GM12873 (cell line): ENCODE measurements at regions not wholly inside any gene's neighbourhood (a gene's known extent, or its start where the extent isn't known, plus 50 kb on each side); places are given as distances from the start of the nearest gene placed in this dataset.

Source experiments
- TF ChIP-seq, protein P1 (sequence below): IDR thresholded peaks from 2 replicates; pipeline ENCODE4 v1.5.1; 2012; ENCODE audit warnings: low read depth, mild to moderate bottlenecking, moderate library complexity, low read length, control low read depth; ENCODE audit not compliant: insufficient read depth; ENCODE audit errors: missing control alignments

DNA sequence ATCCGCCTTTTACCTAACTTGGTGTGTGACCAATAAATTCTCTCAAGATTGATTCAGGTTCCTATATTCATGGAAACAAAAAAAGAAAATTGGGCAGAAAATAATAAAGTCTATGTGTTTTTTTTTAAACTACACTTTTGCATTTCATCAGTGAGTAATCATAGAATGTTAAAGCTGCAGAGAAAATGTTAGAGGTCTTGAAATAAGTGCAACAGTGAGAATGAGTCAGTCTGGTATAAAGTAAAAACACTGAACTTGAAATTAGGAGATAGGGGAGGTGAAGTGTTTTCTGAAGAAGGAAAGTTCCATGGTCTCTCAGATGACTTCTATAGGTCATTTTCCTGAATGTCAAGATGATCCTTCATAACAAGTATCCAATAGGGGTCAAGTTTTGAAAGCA, 202.6 kb upstream of the NRP1 start:
- TF ChIP-seq, protein P1, sequence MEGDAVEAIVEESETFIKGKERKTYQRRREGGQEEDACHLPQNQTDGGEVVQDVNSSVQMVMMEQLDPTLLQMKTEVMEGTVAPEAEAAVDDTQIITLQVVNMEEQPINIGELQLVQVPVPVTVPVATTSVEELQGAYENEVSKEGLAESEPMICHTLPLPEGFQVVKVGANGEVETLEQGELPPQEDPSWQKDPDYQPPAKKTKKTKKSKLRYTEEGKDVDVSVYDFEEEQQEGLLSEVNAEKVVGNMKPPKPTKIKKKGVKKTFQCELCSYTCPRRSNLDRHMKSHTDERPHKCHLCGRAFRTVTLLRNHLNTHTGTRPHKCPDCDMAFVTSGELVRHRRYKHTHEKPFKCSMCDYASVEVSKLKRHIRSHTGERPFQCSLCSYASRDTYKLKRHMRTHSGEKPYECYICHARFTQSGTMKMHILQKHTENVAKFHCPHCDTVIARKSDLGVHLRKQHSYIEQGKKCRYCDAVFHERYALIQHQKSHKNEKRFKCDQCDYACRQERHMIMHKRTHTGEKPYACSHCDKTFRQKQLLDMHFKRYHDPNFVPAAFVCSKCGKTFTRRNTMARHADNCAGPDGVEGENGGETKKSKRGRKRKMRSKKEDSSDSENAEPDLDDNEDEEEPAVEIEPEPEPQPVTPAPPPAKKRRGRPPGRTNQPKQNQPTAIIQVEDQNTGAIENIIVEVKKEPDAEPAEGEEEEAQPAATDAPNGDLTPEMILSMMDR: no peak

DNA sequence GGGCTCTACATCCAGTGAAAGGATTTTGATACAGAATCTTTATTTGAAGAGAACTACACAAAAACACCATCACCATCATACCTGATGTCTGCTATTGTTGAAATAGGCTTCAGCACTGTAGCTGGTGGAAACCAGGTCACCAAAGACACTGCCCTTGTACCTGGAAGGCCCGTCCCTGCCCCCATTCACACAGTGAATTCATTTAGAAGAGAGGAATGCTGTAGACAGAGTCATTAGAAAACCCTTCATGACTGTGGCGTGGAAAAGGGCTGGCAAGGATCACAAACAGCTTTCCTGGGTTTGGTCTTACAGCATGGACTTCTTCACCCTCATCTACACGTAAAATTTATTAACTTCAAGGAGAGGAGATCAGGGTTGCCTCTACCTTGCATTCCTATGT, 202.0 kb upstream of the NRP1 start:
- TF ChIP-seq, protein P1: no peak

- TF ChIP-seq, protein P1: no peak
Measured at GRCh38 chr10:33535866-33536265, 201.4 kb upstream of the NRP1 start.

- TF ChIP-seq, protein P1: no peak
Measured at GRCh38 chr10:33534416-33534815, 199.9 kb upstream of the NRP1 start.

- TF ChIP-seq, protein P1: no peak
Measured at GRCh38 chr10:33533612-33534011, 199.1 kb upstream of the NRP1 start.

DNA sequence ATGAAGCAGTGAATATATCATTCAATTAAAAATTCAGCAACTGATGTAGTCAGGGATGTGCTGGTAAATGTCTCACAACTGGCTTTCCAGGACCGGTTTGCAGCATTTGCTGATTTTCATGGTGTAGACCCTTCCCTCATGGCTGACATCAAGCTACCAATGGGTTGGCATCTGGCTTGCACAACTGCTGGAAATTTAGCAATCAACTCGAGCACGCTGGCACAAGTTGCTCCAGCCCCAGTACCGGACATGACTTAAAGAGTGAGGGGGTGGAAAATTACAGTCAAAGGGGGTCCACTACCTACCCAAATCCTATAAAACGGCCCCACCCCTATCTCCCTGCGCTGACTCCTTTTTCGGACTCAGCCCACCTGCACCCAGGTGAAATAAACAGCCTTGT, 198.4 kb upstream of the NRP1 start:
- TF ChIP-seq, protein P1: no peak

DNA sequence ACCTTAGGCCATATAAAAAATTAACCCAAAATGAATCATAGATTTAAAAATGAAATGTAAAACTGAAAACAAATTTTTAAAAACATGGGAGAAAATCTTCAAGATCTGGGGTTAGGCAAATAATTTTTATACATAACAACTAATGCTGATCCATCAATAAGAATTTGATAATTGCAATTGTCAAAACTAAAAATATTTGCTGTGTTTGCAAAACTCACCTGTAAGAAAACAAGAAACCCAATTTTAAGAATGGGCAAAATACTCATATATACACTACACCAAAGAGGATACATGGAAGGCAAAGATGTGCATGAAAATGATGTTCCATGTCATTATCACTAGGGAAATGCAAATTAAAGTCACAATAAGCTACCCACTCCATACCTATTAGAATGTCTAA, 194.8 kb upstream of the NRP1 start:
- TF ChIP-seq, protein P1: no peak
